Adrenal gland (tissue), 5 donors: ENCODE measurements at regions not wholly inside any gene's neighbourhood (a gene's known extent, or its start where the extent isn't known, plus 50 kb on each side); places are given as distances from the start of the nearest gene placed in this dataset.

Experiments used
- POLR2A ChIP-seq, 2 donors: fragments of 450-650 bp; IDR thresholded peaks; one replicate each; pipeline ENCODE4 v1.6.1; 2017; ENCODE audit warnings: antibody characterized with exemption in 2 of 2, mild to moderate bottlenecking in 2 of 2, moderate library complexity in 1 of 2
- TF ChIP-seq, protein P1 (sequence below), 6 experiments: fragments of 450-650 bp in 4 of 6; fragments of 200-600 bp in 2 of 6; sonication (generic) in 1 of 6; IDR thresholded peaks; 1 replicate in 5 of 6; 2 replicates in 1 of 6; pipeline versions ENCODE4 v1.5.1 to v1.8.0; 2016 to 2021; ENCODE audit warnings: antibody characterized with exemption in 6 of 6, mild to moderate bottlenecking in 2 of 6, moderate library complexity in 1 of 6
- donor health status: DM: no; HTN: no; CAD: no.

DNA sequence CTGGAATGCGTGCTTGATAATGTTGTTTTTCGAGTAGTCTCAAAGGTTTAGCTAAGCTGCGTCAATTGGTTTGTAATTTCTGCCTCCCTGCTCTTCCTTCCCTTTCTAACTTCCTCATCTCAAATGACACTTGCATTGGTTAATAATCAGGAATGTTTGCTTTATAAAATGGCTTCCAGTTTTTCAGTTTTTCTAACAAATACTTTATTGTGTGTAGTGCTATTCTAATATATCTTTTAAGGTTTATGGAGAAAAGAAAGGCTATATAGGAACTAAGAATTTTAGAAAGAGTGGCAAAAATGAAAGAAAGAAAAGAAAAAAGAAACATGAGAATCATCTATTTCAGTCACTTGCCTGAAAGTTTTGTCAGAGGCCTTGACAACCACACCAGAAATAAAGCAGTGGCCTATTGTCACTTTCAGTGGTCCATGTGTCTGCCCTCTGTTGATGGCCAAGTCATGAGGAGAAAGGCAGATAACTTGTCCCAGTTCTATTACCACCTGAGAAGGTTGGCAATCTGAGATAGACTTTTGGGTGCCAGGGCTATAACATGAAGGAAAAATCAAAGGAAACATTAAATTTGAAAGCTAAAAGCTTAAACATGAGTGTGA lies 221.9 kb upstream of the KITLG start:
- TF ChIP-seq, protein P1, sequence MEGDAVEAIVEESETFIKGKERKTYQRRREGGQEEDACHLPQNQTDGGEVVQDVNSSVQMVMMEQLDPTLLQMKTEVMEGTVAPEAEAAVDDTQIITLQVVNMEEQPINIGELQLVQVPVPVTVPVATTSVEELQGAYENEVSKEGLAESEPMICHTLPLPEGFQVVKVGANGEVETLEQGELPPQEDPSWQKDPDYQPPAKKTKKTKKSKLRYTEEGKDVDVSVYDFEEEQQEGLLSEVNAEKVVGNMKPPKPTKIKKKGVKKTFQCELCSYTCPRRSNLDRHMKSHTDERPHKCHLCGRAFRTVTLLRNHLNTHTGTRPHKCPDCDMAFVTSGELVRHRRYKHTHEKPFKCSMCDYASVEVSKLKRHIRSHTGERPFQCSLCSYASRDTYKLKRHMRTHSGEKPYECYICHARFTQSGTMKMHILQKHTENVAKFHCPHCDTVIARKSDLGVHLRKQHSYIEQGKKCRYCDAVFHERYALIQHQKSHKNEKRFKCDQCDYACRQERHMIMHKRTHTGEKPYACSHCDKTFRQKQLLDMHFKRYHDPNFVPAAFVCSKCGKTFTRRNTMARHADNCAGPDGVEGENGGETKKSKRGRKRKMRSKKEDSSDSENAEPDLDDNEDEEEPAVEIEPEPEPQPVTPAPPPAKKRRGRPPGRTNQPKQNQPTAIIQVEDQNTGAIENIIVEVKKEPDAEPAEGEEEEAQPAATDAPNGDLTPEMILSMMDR (IDR thresholded peaks at IDR 0.05), result no peak
- TF ChIP-seq POLR2A (IDR thresholded peaks at IDR 0.05), result no peak
